Panc1 (cell line): ENCODE measurements at regions not wholly inside any gene's neighbourhood (a gene's known extent, or its start where the extent isn't known, plus 50 kb on each side); places are given as distances from the start of the nearest gene placed in this dataset.

Experiments used
- ATAC-seq: fragments of 200-7000 bp; cut with Tn5 transposase; 2 replicates; pipeline ENCODE4 v1.9.1; 2020; ENCODE audit warnings: mild to moderate bottlenecking, moderate library complexity
- BruUV-seq: library from RNA; stranded (reverse); fragments of 400-500 nt; replicated peaks from 2 replicates; lab custom pipeline; 2021; lab: Mats Ljungman, UMichigan
- CTCF ChIA-PET: fragments of 300-600 bp; sonication (Branson Sonifier 250); formaldehyde crosslinking; loops from one replicate; lab custom pipeline; 2022; ENCODE audit warnings: antibody characterized with exemption; lab: Charles Lee
- POLR2A ChIA-PET: fragments of 300-600 bp; sonication (Branson Sonifier 250); formaldehyde crosslinking; loops from one replicate; lab custom pipeline; 2022; ENCODE audit warnings: antibody characterized with exemption; lab: Charles Lee
- DNase-seq: peaks from one replicate; pipeline ENCODE4 v3.0.0-alpha.2; 2010; ENCODE audit warnings: low read depth, low spot score
- H3K27ac ChIP-seq: 2 replicates; pipeline ENCODE4 v1.5.1; 2011; ENCODE audit warnings: mild to moderate bottlenecking, low read length, inconsistent platforms
- H3K27me3 ChIP-seq: fragments of 200-500 bp; sonication (Bioruptor generic); 2 replicates; pipeline ENCODE4 v1.6.0; 2014; ENCODE audit warnings: low read length, inconsistent platforms; ENCODE audit not compliant: control insufficient read depth, insufficient read depth
- H3K36me3 ChIP-seq: fragments of 200-500 bp; sonication (Bioruptor generic); 2 replicates; pipeline ENCODE4 v1.5.1; 2014; ENCODE audit warnings: inconsistent platforms, mild to moderate bottlenecking, low read length, moderate library complexity; ENCODE audit not compliant: control insufficient read depth, insufficient read depth
- H3K4me1 ChIP-seq: 2 replicates; pipeline ENCODE4 v1.5.1; 2011; ENCODE audit warnings: inconsistent platforms, mild to moderate bottlenecking, low read length, moderate library complexity; ENCODE audit not compliant: control insufficient read depth, insufficient read depth
- H3K4me3 ChIP-seq, 2 experiments: 2 replicates each; pipeline ENCODE4 v1.5.1; 2011 to 2012; ENCODE audit warnings: low read depth in 2 of 2, low read length in 2 of 2, mild to moderate bottlenecking in 2 of 2, inconsistent platforms in 1 of 2, moderate library complexity in 1 of 2
- H3K9me3 ChIP-seq: fragments of 200-500 bp; sonication (Bioruptor generic); 2 replicates; pipeline ENCODE4 v1.5.1; 2014; ENCODE audit warnings: low read depth, mild to moderate bottlenecking, inconsistent platforms, low read length, moderate library complexity; ENCODE audit not compliant: control insufficient read depth, insufficient read depth
- POLR2AphosphoS5 ChIP-seq: IDR thresholded peaks from 2 replicates; pipeline ENCODE4 v1.6.1; 2012; ENCODE audit warnings: mild to moderate bottlenecking, low read depth, low read length, moderate library complexity
- SIN3A ChIP-seq: IDR thresholded peaks from 2 replicates; pipeline ENCODE4 v1.6.1; 2012; ENCODE audit warnings: low read depth, mild to moderate bottlenecking, low read length, moderate library complexity, borderline replicate concordance; ENCODE audit not compliant: insufficient read depth
- TCF7L2 ChIP-seq: IDR thresholded peaks from 2 replicates; pipeline ENCODE4 v1.6.1; 2011; ENCODE audit warnings: mild to moderate bottlenecking, low read depth, low read length, inconsistent platforms
- in situ Hi-C: cut with HindIII; loops from 2 replicates; pipeline ENCODE4 v1.10.0; 2016; ENCODE audit warnings: low sequenced_read_pairs, low pct_unique_long_range_greater_than_20kb
- intact Hi-C: fragments of 100-400 bp; cut with micrococcal nuclease; formaldehyde crosslinking; loops from one replicate; pipeline ENCODE4 v1.10.0; 2022; ENCODE audit not compliant: unreplicated experiment
- TF ChIP-seq, protein P1 (sequence below): fragments of 450-650 bp; IDR thresholded peaks from 2 replicates; pipeline ENCODE4 v1.5.1; 2017; ENCODE audit warnings: mild to moderate bottlenecking
- TF ChIP-seq, protein P2 (sequence below), 2 experiments: IDR thresholded peaks; 2 replicates each; pipeline ENCODE4 v1.6.1; 2011 to 2012; ENCODE audit warnings: low read depth in 2 of 2, control low read depth in 1 of 2, low read length in 1 of 2, mild to moderate bottlenecking in 1 of 2, moderate library complexity in 1 of 2; ENCODE audit not compliant: insufficient read depth in 1 of 2

DNA sequence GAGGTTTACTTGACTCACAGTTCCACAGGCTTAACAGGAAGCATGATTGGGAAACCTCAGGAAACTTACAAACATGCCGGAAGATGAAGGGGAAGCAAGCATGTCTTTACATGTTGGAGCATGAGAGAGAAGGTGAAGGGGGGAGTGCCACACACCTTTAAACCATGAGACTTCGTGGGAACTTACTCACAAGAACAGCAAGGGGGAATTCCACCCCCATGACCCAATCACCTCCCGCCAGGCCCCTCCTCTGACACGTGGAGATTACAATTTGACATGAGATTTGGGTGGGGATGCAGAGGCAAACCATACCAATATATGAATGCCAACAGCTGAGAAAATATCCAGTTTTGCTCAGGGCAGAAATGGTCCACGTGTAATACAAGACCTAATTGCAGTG is 518.6 kb downstream of the VRK1 start:
- Histone ChIP-seq H3K4me1 (no peaks in the 10 kb centered on the region), H3K27me3 (no peaks in the 10 kb centered on the region), H3K4me3 (no peak overlapping the region), H3K36me3 (no peaks in the 10 kb centered on the region), H3K9me3 (no peaks in the 10 kb centered on the region), H3K27ac (no peak overlapping the region)
- intact Hi-C loops (no loop called here), in situ Hi-C loops (no loop called here)
- TF ChIP-seq, protein P1, sequence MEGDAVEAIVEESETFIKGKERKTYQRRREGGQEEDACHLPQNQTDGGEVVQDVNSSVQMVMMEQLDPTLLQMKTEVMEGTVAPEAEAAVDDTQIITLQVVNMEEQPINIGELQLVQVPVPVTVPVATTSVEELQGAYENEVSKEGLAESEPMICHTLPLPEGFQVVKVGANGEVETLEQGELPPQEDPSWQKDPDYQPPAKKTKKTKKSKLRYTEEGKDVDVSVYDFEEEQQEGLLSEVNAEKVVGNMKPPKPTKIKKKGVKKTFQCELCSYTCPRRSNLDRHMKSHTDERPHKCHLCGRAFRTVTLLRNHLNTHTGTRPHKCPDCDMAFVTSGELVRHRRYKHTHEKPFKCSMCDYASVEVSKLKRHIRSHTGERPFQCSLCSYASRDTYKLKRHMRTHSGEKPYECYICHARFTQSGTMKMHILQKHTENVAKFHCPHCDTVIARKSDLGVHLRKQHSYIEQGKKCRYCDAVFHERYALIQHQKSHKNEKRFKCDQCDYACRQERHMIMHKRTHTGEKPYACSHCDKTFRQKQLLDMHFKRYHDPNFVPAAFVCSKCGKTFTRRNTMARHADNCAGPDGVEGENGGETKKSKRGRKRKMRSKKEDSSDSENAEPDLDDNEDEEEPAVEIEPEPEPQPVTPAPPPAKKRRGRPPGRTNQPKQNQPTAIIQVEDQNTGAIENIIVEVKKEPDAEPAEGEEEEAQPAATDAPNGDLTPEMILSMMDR, result no peak
- TF ChIP-seq POLR2AphosphoS5, result no peak
- TF ChIP-seq SIN3A, result no peak
- TF ChIP-seq, protein P2, sequence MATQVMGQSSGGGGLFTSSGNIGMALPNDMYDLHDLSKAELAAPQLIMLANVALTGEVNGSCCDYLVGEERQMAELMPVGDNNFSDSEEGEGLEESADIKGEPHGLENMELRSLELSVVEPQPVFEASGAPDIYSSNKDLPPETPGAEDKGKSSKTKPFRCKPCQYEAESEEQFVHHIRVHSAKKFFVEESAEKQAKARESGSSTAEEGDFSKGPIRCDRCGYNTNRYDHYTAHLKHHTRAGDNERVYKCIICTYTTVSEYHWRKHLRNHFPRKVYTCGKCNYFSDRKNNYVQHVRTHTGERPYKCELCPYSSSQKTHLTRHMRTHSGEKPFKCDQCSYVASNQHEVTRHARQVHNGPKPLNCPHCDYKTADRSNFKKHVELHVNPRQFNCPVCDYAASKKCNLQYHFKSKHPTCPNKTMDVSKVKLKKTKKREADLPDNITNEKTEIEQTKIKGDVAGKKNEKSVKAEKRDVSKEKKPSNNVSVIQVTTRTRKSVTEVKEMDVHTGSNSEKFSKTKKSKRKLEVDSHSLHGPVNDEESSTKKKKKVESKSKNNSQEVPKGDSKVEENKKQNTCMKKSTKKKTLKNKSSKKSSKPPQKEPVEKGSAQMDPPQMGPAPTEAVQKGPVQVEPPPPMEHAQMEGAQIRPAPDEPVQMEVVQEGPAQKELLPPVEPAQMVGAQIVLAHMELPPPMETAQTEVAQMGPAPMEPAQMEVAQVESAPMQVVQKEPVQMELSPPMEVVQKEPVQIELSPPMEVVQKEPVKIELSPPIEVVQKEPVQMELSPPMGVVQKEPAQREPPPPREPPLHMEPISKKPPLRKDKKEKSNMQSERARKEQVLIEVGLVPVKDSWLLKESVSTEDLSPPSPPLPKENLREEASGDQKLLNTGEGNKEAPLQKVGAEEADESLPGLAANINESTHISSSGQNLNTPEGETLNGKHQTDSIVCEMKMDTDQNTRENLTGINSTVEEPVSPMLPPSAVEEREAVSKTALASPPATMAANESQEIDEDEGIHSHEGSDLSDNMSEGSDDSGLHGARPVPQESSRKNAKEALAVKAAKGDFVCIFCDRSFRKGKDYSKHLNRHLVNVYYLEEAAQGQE (IDR thresholded peaks at IDR 0.05; ENCODE audit: insufficient read depth in 1 of 2, low read depth in 2 of 2, low read length in 1 of 2), result no peak
- TF ChIP-seq TCF7L2, result no peak
- POLR2A ChIA-PET, result no interaction called here
- BruUV-seq, result no TSS peak
- no peak for DNase-seq
- CTCF ChIA-PET, result no interaction called here
- ATAC-seq, result no peak

DNA sequence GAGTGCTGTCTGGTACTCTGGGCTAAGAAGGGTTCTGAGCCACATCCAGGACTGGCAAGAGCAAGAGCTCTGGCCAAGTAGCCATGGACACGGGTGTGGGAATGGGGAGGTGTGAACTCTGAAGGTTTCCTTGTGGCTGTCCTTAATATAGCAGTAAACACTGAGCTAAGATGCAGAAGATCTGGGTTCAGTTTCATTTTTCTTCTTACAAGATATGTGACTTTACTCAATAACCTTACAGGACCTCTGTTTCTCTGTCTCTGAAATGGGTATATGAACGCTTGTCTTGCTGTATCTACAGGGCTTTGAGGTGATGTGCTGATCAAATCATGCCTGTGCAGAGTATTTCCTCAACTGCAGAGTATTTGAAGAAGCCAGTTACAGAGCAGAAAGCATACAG is 521.2 kb downstream of the VRK1 start:
- ChIA-PET CTCF (no interaction called here), POLR2A (no interaction called here)
- intact Hi-C loops (no loop called here), in situ Hi-C loops (no loop called here)
- Histone ChIP-seq H3K9me3 (no peaks in the 10 kb centered on the region), H3K4me3 (no peak overlapping the region), H3K36me3 (no peaks in the 10 kb centered on the region), H3K4me1 (no peaks in the 10 kb centered on the region), H3K27me3 (no peaks in the 10 kb centered on the region), H3K27ac (no peak overlapping the region)
- ATAC-seq (no peak), DNase-seq (no peak)
- TF ChIP-seq, protein P1, result no peak
- no TSS peak for BruUV-seq

DNA sequence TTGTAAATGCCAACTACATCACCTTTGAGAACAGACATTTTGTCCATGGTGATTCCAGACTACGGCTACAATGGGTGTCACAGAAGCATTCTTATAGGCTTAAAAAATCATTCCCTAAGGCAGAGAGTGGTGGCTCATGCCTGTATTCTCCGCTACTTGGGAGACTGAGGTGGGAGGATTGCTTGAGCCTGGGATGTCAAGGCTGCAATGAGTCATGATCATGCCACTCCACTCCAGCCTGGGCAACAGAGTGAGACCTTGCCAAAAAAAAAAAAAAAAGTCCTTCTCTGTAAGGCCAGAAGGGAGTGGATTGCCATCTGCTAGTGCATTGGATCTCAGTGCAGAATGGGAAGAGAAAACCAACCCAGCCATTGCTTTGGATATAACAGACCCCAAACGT is 522.5 kb downstream of the VRK1 start:
- no peak for ATAC-seq
- no TSS peak for BruUV-seq
- ChIA-PET CTCF (no interaction called here), POLR2A (no interaction called here)
- Histone ChIP-seq H3K36me3 (no peaks in the 10 kb centered on the region), H3K27me3 (no peaks in the 10 kb centered on the region), H3K4me3 (no peak overlapping the region), H3K9me3 (no peaks in the 10 kb centered on the region), H3K4me1 (no peaks in the 10 kb centered on the region), H3K27ac (no peak overlapping the region)
- intact Hi-C loops (no loop called here), in situ Hi-C loops (no loop called here)
- TF ChIP-seq, protein P2 (IDR thresholded peaks at IDR 0.05; ENCODE audit: insufficient read depth in 1 of 2, low read depth in 2 of 2, low read length in 1 of 2), result no peak
- TF ChIP-seq POLR2AphosphoS5, result no peak
- no peak for TF ChIP-seq TCF7L2
- no peak for TF ChIP-seq SIN3A
- TF ChIP-seq, protein P1, result no peak
- DNase-seq, result no peak
